Gastroesophageal sphincter (tissue), 3 donors: ENCODE measurements at regions not wholly inside any gene's neighbourhood (a gene's known extent, or its start where the extent isn't known, plus 50 kb on each side); places are given as distances from the start of the nearest gene placed in this dataset.

ENCODE experiments used
- POLR2A ChIP-seq, 2 donors: fragments of 450-650 bp; IDR thresholded peaks; one replicate each; pipeline ENCODE4 v1.6.1; 2017; ENCODE audit warnings: antibody characterized with exemption in 2 of 2, mild to moderate bottlenecking in 2 of 2, moderate library complexity in 1 of 2
- TF ChIP-seq, protein P1 (sequence below), 4 experiments: fragments of 200-600 bp in 2 of 4; fragments of 450-650 bp in 2 of 4; sonication (generic) in 1 of 4; IDR thresholded peaks; one replicate each; pipeline ENCODE4 v1.5.1; 2017 to 2019; ENCODE audit warnings: antibody characterized with exemption in 4 of 4, mild to moderate bottlenecking in 2 of 4, moderate library complexity in 2 of 4

DNA sequence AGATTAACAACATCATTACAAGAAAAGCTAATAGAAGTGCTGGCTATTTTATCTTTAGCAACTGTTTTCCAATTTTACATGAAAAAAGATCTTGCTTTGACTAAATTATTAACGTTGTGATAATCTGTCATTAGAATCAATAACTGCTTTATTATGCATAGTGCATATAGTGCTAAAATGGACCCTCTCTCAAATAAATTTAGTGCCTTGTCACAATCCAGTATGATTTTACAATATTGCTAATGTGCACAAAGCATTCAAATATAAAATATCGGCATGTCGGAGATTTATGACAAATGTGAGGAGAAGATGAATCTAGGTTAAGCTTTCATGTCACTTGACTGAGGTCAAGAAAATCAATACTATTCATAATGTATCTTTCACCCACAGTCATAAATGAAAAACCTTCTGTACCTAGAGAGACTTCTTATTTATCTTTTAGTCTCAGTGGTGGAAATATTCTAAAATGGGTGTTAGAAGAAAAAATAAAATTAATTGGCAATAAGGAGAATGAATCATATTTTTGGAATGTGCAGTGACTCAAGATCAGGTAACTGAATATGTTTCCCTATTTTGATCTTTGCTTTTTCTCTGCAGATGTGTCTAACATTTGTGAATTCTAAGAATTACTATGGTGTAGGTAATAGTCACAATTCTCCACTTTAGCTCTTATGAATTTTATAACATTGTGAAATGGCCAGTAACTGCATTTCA is 672.9 kb upstream of the GRAMD2B start:
- TF ChIP-seq, protein P1, sequence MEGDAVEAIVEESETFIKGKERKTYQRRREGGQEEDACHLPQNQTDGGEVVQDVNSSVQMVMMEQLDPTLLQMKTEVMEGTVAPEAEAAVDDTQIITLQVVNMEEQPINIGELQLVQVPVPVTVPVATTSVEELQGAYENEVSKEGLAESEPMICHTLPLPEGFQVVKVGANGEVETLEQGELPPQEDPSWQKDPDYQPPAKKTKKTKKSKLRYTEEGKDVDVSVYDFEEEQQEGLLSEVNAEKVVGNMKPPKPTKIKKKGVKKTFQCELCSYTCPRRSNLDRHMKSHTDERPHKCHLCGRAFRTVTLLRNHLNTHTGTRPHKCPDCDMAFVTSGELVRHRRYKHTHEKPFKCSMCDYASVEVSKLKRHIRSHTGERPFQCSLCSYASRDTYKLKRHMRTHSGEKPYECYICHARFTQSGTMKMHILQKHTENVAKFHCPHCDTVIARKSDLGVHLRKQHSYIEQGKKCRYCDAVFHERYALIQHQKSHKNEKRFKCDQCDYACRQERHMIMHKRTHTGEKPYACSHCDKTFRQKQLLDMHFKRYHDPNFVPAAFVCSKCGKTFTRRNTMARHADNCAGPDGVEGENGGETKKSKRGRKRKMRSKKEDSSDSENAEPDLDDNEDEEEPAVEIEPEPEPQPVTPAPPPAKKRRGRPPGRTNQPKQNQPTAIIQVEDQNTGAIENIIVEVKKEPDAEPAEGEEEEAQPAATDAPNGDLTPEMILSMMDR (IDR thresholded peaks at IDR 0.05): no peak
- no peak for TF ChIP-seq POLR2A (IDR thresholded peaks at IDR 0.05)
